Mesothelial cell of epicardium (in vitro differentiated cells): ENCODE measurements at regions not wholly inside any gene's neighbourhood (a gene's known extent, or its start where the extent isn't known, plus 50 kb on each side); places are given as distances from the start of the nearest gene placed in this dataset.

Experiments
- DNase-seq, 2 experiments: peaks; one replicate each; pipeline ENCODE4 v3.0.0; 2021; ENCODE audit warnings: low spot score in 2 of 2; ENCODE audit not compliant: unreplicated experiment in 2 of 2
- H3K27ac Mint-ChIP-seq: 2 replicates; pipeline ENCODE4 v1.8.0; 2021; ENCODE audit warnings: mixed read lengths
- H3K27me3 Mint-ChIP-seq: 2 replicates; pipeline ENCODE4 v1.8.0; 2021; ENCODE audit warnings: low read depth, mixed read lengths
- H3K36me3 Mint-ChIP-seq: 2 replicates; pipeline ENCODE4 v1.8.0; 2021; ENCODE audit warnings: mixed read lengths
- H3K4me1 Mint-ChIP-seq: 2 replicates; pipeline ENCODE4 v1.8.0; 2021; ENCODE audit warnings: mixed read lengths
- H3K4me3 Mint-ChIP-seq: 2 replicates; pipeline ENCODE4 v1.8.0; 2021; ENCODE audit warnings: mild to moderate bottlenecking, moderate library complexity, mixed read lengths
- H3K9me3 Mint-ChIP-seq: 2 replicates; pipeline ENCODE4 v1.8.0; 2021; ENCODE audit warnings: mixed read lengths
- CTCF ChIP-seq: fragments of 200-600 bp; sonication (generic); IDR thresholded peaks from one replicate; pipeline ENCODE4 v1.5.0; 2021; ENCODE audit warnings: antibody characterized with exemption; ENCODE audit not compliant: unreplicated experiment

- no peak for TF ChIP-seq CTCF
- no peak for DNase-seq
- Mint-ChIP-seq H3K9me3 (peaks cover 18% of the 10 kb centered on the region), H3K4me3 (no peak overlapping the region), H3K27me3 (peaks cover 8% of the 10 kb centered on the region), H3K36me3 (peaks cover 4% of the 10 kb centered on the region), H3K4me1 (no peaks in the 10 kb centered on the region), H3K27ac (no peak overlapping the region)
Measured at GRCh38 chr11:71181566-71181965, 70.8 kb downstream of the SHANK2 start.

- no peak for DNase-seq
- Mint-ChIP-seq H3K9me3 (peaks cover 24% of the 10 kb centered on the region), H3K4me3 (no peak overlapping the region), H3K4me1 (no peaks in the 10 kb centered on the region), H3K36me3 (peaks cover 4% of the 10 kb centered on the region), H3K27me3 (peaks cover 8% of the 10 kb centered on the region), H3K27ac (no peak overlapping the region)
- TF ChIP-seq CTCF, result no peak
Measured at GRCh38 chr11:71180694-71181470, 71.5 kb downstream of the SHANK2 start.

GRCh38 chr11:71179877-71180605 is 72.3 kb downstream of the SHANK2 start:
- H3K4me3 Mint-ChIP-seq, result no peak overlapping the region
- H3K36me3 Mint-ChIP-seq, result peaks cover 4% of the 10 kb centered on the region
- no peak for DNase-seq
- TF ChIP-seq CTCF, result no peak
- H3K9me3 Mint-ChIP-seq, result peaks cover 31% of the 10 kb centered on the region
- no peaks in the 10 kb centered on the region for H3K4me1 Mint-ChIP-seq
- H3K27me3 Mint-ChIP-seq, result peaks cover 8% of the 10 kb centered on the region
- H3K27ac Mint-ChIP-seq, result no peak overlapping the region

GRCh38 chr11:71178076-71178475 is 74.3 kb downstream of the SHANK2 start:
- no peak for DNase-seq
- TF ChIP-seq CTCF, result no peak
- peaks cover 8% of the 10 kb centered on the region for H3K27me3 Mint-ChIP-seq
- peaks cover 4% of the 10 kb centered on the region for H3K36me3 Mint-ChIP-seq
- no peak overlapping the region for H3K4me3 Mint-ChIP-seq
- peaks cover 35% of the 10 kb centered on the region for H3K9me3 Mint-ChIP-seq
- H3K4me1 Mint-ChIP-seq, result no peaks in the 10 kb centered on the region
- H3K27ac Mint-ChIP-seq, result no peak overlapping the region

GRCh38 chr11:71176812-71177211 is 75.6 kb downstream of the SHANK2 start:
- TF ChIP-seq CTCF, result no peak
- DNase-seq, result no peak
- Mint-ChIP-seq H3K27me3 (peaks cover 8% of the 10 kb centered on the region), H3K9me3 (peaks cover 35% of the 10 kb centered on the region), H3K4me1 (no peaks in the 10 kb centered on the region), H3K36me3 (peaks cover 4% of the 10 kb centered on the region), H3K4me3 (no peak overlapping the region), H3K27ac (no peak overlapping the region)
